ENCODE measurements at regions not wholly inside any gene's neighbourhood (a gene's known extent, or its start where the extent isn't known, plus 50 kb on each side); places are given as distances from the start of the nearest gene placed in this dataset.
"Not testable (repeated sequence)": the region's sequence is repeated elsewhere in the genome, so short reads cannot be mapped to it uniquely, and the experiment has no call there.

DNA sequence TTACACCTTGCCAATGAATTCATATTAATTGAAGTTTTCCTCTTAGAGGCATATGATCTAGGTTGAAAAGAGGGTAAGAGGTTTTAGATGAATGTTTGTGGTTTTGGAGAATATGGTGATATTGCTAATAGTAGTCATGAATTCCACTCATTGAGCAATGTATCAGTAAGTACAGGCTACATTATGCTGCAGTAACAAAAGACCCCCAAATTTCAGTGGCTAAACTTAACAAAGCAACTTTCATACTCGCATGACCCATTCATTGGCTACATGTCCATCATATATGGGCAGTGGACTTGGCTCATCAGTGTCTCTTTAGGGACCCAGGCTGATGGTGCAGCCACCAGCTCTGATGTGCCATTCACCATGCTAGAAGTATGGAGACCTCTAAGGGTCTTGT lies 196.6 kb upstream of the MYL2 start:
- Histone ChIP-seq H3K79me2 (ENCODE audit: insufficient read depth, low read length) (no peaks in the 10 kb centered on the region), H3K27me3 (ENCODE audit: insufficient read depth, low read length) (peaks cover 4% of the 10 kb centered on the region), H3K4me3 (ENCODE audit: insufficient read depth, low read length) (no peak overlapping the region), H4K20me1 (ENCODE audit: insufficient read depth, low read length) (no peaks in the 10 kb centered on the region), H3K4me1 (ENCODE audit: insufficient read depth, low read length) (no peaks in the 10 kb centered on the region), H3K4me2 (ENCODE audit: insufficient read depth, low read length) (no peak overlapping the region), H3K9me3 (ENCODE audit: low read depth, low read length) (no peaks in the 10 kb centered on the region), H2AFZ (ENCODE audit: low read length) (no peak overlapping the region), H3K27ac (ENCODE audit: low read depth, low read length) (no peak overlapping the region), H3K36me3 (ENCODE audit: insufficient read depth, low read length) (no peaks in the 10 kb centered on the region)
- TF ChIP-seq, protein P1, sequence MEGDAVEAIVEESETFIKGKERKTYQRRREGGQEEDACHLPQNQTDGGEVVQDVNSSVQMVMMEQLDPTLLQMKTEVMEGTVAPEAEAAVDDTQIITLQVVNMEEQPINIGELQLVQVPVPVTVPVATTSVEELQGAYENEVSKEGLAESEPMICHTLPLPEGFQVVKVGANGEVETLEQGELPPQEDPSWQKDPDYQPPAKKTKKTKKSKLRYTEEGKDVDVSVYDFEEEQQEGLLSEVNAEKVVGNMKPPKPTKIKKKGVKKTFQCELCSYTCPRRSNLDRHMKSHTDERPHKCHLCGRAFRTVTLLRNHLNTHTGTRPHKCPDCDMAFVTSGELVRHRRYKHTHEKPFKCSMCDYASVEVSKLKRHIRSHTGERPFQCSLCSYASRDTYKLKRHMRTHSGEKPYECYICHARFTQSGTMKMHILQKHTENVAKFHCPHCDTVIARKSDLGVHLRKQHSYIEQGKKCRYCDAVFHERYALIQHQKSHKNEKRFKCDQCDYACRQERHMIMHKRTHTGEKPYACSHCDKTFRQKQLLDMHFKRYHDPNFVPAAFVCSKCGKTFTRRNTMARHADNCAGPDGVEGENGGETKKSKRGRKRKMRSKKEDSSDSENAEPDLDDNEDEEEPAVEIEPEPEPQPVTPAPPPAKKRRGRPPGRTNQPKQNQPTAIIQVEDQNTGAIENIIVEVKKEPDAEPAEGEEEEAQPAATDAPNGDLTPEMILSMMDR (IDR thresholded peaks at IDR 0.05; ENCODE audit: extremely low read depth, low read depth, low read length), result no peak
- DNase-seq (ENCODE audit: insufficient read length, low spot score, missing footprints), result no peak

DNA sequence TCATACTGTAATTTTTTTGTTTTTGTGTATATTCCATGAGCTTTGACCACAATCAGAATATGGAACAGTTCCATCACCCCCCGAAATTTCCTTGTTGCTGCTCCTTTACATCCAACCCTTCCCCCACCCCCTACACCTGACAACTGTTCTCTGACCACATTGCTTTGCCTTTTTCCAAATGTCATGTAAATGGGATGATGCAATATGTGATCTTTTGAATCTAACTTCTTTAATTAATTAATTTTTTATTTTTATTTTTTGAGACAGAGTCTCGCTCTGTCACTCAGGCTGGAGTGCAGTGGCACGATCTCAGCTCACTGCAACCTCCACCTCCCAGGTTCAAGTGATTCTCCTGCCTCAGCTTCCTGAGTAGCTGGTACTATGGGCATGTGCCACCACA lies 192.9 kb upstream of the MYL2 start:
- not testable (repeated sequence) for H3K27me3 ChIP-seq (ENCODE audit: insufficient read depth, low read length); H2AFZ ChIP-seq (ENCODE audit: low read length); H3K36me3 ChIP-seq (ENCODE audit: insufficient read depth, low read length); H3K4me2 ChIP-seq (ENCODE audit: insufficient read depth, low read length); H3K4me1 ChIP-seq (ENCODE audit: insufficient read depth, low read length); H3K27ac ChIP-seq (ENCODE audit: low read depth, low read length); H4K20me1 ChIP-seq (ENCODE audit: insufficient read depth, low read length); H3K9me3 ChIP-seq (ENCODE audit: low read depth, low read length); H3K4me3 ChIP-seq (ENCODE audit: insufficient read depth, low read length); DNase-seq (ENCODE audit: insufficient read length, low spot score, missing footprints); H3K79me2 ChIP-seq (ENCODE audit: insufficient read depth, low read length)

DNA sequence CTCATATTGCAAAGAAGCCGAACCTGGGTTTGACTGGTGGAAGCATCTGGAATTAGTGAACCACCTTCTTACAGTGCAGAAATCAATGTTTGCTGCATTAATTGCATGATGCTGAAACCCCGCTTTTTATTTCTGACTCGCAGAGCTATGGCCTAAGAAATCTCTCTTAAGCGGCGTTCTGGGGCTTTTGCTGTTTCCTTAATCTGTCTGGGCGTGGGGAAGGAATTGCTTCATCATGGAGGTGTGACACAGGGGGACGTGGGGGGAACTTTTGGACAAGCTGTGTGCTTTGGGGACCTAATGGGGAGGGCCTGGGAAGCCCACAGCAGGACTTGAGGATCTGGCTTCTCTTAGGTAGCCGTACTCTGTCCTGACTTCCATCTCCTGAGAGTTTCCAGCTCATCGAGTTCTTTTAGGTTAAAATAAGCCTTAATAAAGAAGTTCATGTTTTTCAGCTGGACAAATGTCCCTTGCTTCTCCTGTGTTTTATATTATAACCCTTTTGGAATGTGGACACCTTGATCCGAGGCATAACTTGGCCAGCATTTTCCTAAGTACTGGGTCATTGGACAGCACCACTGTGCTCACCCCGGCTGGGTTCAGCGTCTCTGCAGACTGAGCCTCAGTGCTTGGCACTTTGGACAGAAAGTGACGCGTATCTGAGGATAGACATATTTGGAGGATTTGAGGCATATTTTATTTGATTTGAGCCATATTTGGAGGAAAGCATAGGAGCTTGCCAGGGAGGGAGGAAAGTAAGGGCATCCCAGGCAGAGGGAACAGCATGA lies 192.1 kb upstream of the MYL2 start:
- Histone ChIP-seq H2AFZ (ENCODE audit: low read length) (no peak overlapping the region), H4K20me1 (ENCODE audit: insufficient read depth, low read length) (no peaks in the 10 kb centered on the region), H3K27me3 (ENCODE audit: insufficient read depth, low read length) (no peaks in the 10 kb centered on the region), H3K9me3 (ENCODE audit: low read depth, low read length) (no peaks in the 10 kb centered on the region), H3K27ac (ENCODE audit: low read depth, low read length) (no peak overlapping the region), H3K4me1 (ENCODE audit: insufficient read depth, low read length) (no peaks in the 10 kb centered on the region), H3K36me3 (ENCODE audit: insufficient read depth, low read length) (no peaks in the 10 kb centered on the region), H3K4me2 (ENCODE audit: insufficient read depth, low read length) (no peak overlapping the region), H3K79me2 (ENCODE audit: insufficient read depth, low read length) (no peaks in the 10 kb centered on the region), H3K4me3 (ENCODE audit: insufficient read depth, low read length) (no peak overlapping the region)
- TF ChIP-seq, protein P1 (IDR thresholded peaks at IDR 0.05; ENCODE audit: extremely low read depth, low read depth, low read length), result no peak
- no peak for DNase-seq (ENCODE audit: insufficient read length, low spot score, missing footprints)

DNA sequence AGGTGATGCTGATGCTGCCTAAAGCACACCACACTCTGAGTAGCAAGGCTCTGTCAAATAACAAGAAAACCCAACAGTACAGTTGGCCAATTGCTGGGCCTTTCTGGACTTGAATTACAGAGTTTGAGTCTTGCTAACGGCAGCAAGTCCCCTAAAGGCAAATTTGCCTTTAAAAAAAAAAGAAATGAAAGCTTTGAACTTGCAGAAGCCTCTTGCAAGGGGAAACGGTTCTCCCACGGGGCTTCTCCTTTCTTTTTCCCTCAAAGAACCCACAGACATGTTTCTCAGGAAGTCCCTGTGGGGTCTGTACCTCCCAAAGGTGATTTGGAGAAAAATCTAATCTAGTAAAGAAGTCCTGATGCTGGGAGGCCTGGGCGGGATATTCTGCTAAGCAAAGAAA lies 191.3 kb upstream of the MYL2 start:
- TF ChIP-seq, protein P1 (IDR thresholded peaks at IDR 0.05; ENCODE audit: extremely low read depth, low read depth, low read length), result no peak
- no peak overlapping the region for H3K4me3 ChIP-seq (ENCODE audit: insufficient read depth, low read length)

More for the DNA sequence above, 191.3 kb upstream of the MYL2 start:
- Histone ChIP-seq H3K27ac (ENCODE audit: low read depth, low read length) (no peak overlapping the region), H4K20me1 (ENCODE audit: insufficient read depth, low read length) (no peaks in the 10 kb centered on the region), H3K27me3 (ENCODE audit: insufficient read depth, low read length) (no peaks in the 10 kb centered on the region), H3K9me3 (ENCODE audit: low read depth, low read length) (no peaks in the 10 kb centered on the region), H3K4me1 (ENCODE audit: insufficient read depth, low read length) (no peaks in the 10 kb centered on the region), H2AFZ (ENCODE audit: low read length) (no peak overlapping the region), H3K4me2 (ENCODE audit: insufficient read depth, low read length) (no peak overlapping the region), H3K36me3 (ENCODE audit: insufficient read depth, low read length) (no peaks in the 10 kb centered on the region), H3K79me2 (ENCODE audit: insufficient read depth, low read length) (no peaks in the 10 kb centered on the region)
- DNase-seq (ENCODE audit: insufficient read length, low spot score, missing footprints), result no peak
